ENCODE measurements at regions not wholly inside any gene's neighbourhood (a gene's known extent, or its start where the extent isn't known, plus 50 kb on each side); places are given as distances from the start of the nearest gene placed in this dataset.
A peak's percentile ranks its signal among the peaks of the same experiment; 100 is the strongest.

DNA sequence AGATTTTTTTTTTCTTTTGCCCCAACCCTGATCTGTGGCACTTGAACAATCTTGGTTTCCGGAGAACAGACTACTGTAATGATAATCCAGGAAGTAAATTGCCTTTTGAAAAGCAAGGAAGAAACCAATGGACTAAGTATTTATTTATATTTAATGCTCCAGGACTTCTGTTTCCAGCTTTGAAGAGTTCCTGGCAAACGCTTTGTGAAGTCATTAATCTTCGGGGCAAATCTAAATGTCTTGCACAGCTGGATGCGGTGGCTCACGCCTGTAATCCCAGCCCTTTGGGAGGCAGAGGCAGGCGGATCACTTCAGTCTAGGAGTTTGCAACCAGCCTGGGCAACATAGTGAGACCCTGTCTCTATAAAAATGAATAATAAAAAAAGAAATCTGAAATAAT is 135.1 kb upstream of the GATA6 start:
- Mint-ChIP-seq H3K27ac (ENCODE audit: unreplicated experiment) (no peak overlapping the region), H3K36me3 (ENCODE audit: low read depth, unreplicated experiment) (no peaks in the 10 kb centered on the region), H3K4me1 (ENCODE audit: low read depth, unreplicated experiment) (peaks cover 13% of the 10 kb centered on the region), H3K27me3 (ENCODE audit: low read depth, unreplicated experiment) (peaks cover 6% of the 10 kb centered on the region), H3K9me3 (ENCODE audit: unreplicated experiment) (peaks cover 2% of the 10 kb centered on the region), H3K4me3 (ENCODE audit: unreplicated experiment) (no peak overlapping the region)
- no peaks in the 10 kb centered on the region for H3K79me2 ChIP-seq (ENCODE audit: insufficient read depth, low read length)
- TF ChIP-seq, protein P1, sequence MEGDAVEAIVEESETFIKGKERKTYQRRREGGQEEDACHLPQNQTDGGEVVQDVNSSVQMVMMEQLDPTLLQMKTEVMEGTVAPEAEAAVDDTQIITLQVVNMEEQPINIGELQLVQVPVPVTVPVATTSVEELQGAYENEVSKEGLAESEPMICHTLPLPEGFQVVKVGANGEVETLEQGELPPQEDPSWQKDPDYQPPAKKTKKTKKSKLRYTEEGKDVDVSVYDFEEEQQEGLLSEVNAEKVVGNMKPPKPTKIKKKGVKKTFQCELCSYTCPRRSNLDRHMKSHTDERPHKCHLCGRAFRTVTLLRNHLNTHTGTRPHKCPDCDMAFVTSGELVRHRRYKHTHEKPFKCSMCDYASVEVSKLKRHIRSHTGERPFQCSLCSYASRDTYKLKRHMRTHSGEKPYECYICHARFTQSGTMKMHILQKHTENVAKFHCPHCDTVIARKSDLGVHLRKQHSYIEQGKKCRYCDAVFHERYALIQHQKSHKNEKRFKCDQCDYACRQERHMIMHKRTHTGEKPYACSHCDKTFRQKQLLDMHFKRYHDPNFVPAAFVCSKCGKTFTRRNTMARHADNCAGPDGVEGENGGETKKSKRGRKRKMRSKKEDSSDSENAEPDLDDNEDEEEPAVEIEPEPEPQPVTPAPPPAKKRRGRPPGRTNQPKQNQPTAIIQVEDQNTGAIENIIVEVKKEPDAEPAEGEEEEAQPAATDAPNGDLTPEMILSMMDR (IDR thresholded peaks at IDR 0.05; ENCODE audit: insufficient read depth, low read depth, low read length): no peak
- no peak for TF ChIP-seq EZH2 (IDR thresholded peaks at IDR 0.05; ENCODE audit: insufficient read depth, low read length)
- no peak overlapping the region for H3K4me2 ChIP-seq (ENCODE audit: low read length)
- no peaks in the 10 kb centered on the region for H3K27me3 ChIP-seq (ENCODE audit: insufficient read depth, low read length)
- no peak overlapping the region for H2AFZ ChIP-seq (ENCODE audit: low read depth, low read length)
- H3K4me1 ChIP-seq (ENCODE audit: insufficient read depth, low read length): peaks cover 16% of the 10 kb centered on the region
- H4K20me1 ChIP-seq (ENCODE audit: insufficient read depth, low read length): no peaks in the 10 kb centered on the region
- H3K9me3 ChIP-seq (ENCODE audit: insufficient read depth, low read depth, low read length): no peaks in the 10 kb centered on the region
- no peaks in the 10 kb centered on the region for H3K36me3 ChIP-seq (ENCODE audit: insufficient read depth, low read length)
- H3K27ac ChIP-seq (ENCODE audit: low read depth, low read length): no peak overlapping the region
- peak; percentile 20 for DNase-seq (ENCODE audit: low read depth)
- no peak overlapping the region for H3K4me3 ChIP-seq (ENCODE audit: insufficient read depth, low read depth, low read length)
- H3K9ac ChIP-seq (ENCODE audit: low read length): no peak overlapping the region
- no peak for FAIRE-seq

GRCh38 chr18:22040533-22040932 is 128.9 kb upstream of the GATA6 start:
- Histone ChIP-seq H3K4me2 (ENCODE audit: low read length) (no peak overlapping the region), H4K20me1 (ENCODE audit: insufficient read depth, low read length) (no peaks in the 10 kb centered on the region), H3K36me3 (ENCODE audit: insufficient read depth, low read length) (no peaks in the 10 kb centered on the region), H3K79me2 (ENCODE audit: insufficient read depth, low read length) (no peaks in the 10 kb centered on the region), H3K27me3 (ENCODE audit: insufficient read depth, low read length) (peaks cover 6% of the 10 kb centered on the region), H3K9me3 (ENCODE audit: insufficient read depth, low read depth, low read length) (no peaks in the 10 kb centered on the region), H3K9ac (ENCODE audit: low read length) (no peak overlapping the region), H2AFZ (ENCODE audit: low read depth, low read length) (no peak overlapping the region), H3K4me3 (ENCODE audit: insufficient read depth, low read depth, low read length) (no peak overlapping the region), H3K4me1 (ENCODE audit: insufficient read depth, low read length) (no peaks in the 10 kb centered on the region), H3K27ac (ENCODE audit: low read depth, low read length) (no peak overlapping the region)
- H3K9me3 Mint-ChIP-seq (ENCODE audit: unreplicated experiment): peaks cover 2% of the 10 kb centered on the region
- no peak for DNase-seq (ENCODE audit: low read depth)
- no peaks in the 10 kb centered on the region for H3K36me3 Mint-ChIP-seq (ENCODE audit: low read depth, unreplicated experiment)
- no peak for FAIRE-seq
- H3K27me3 Mint-ChIP-seq (ENCODE audit: low read depth, unreplicated experiment): peaks cover 35% of the 10 kb centered on the region
- H3K4me1 Mint-ChIP-seq (ENCODE audit: low read depth, unreplicated experiment): no peaks in the 10 kb centered on the region
- TF ChIP-seq, protein P1 (IDR thresholded peaks at IDR 0.05; ENCODE audit: insufficient read depth, low read depth, low read length): no peak
- TF ChIP-seq EZH2 (IDR thresholded peaks at IDR 0.05; ENCODE audit: insufficient read depth, low read length): no peak
- no peak overlapping the region for H3K4me3 Mint-ChIP-seq (ENCODE audit: unreplicated experiment)
- H3K27ac Mint-ChIP-seq (ENCODE audit: unreplicated experiment): no peak overlapping the region

DNA sequence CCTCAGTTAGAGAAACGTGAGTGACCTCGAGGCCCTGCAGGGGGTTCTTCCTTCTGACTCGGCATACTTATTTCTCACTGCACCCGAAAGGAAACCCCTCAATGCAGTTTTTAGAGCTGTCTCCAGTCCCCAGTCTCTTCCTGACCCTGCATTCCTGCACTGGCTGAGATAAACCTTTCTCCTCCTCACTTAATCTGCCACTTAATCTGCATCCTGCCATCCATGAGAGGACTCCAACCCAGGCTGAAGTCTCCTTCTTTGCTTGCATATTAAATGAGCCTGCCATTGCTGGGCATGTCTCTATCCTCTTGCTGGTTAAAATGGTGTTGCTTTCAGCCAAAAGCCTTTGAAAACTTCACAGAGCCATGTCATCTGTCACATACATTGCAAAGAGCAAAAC is 125.6 kb upstream of the GATA6 start:
- Histone ChIP-seq H2AFZ (ENCODE audit: low read depth, low read length) (no peak overlapping the region), H3K4me2 (ENCODE audit: low read length) (no peak overlapping the region), H3K27ac (ENCODE audit: low read depth, low read length) (no peak overlapping the region), H3K4me3 (ENCODE audit: insufficient read depth, low read depth, low read length) (no peak overlapping the region), H3K36me3 (ENCODE audit: insufficient read depth, low read length) (no peaks in the 10 kb centered on the region), H3K79me2 (ENCODE audit: insufficient read depth, low read length) (no peaks in the 10 kb centered on the region), H4K20me1 (ENCODE audit: insufficient read depth, low read length) (no peaks in the 10 kb centered on the region), H3K27me3 (ENCODE audit: insufficient read depth, low read length) (peaks cover 6% of the 10 kb centered on the region), H3K9me3 (ENCODE audit: insufficient read depth, low read depth, low read length) (no peaks in the 10 kb centered on the region), H3K4me1 (ENCODE audit: insufficient read depth, low read length) (no peaks in the 10 kb centered on the region), H3K9ac (ENCODE audit: low read length) (no peak overlapping the region)
- Mint-ChIP-seq H3K27me3 (ENCODE audit: low read depth, unreplicated experiment) (peaks cover 48% of the 10 kb centered on the region), H3K36me3 (ENCODE audit: low read depth, unreplicated experiment) (no peaks in the 10 kb centered on the region), H3K4me1 (ENCODE audit: low read depth, unreplicated experiment) (no peaks in the 10 kb centered on the region), H3K9me3 (ENCODE audit: unreplicated experiment) (peaks cover 2% of the 10 kb centered on the region), H3K27ac (ENCODE audit: unreplicated experiment) (no peak overlapping the region), H3K4me3 (ENCODE audit: unreplicated experiment) (no peak overlapping the region)
- no peak for TF ChIP-seq EZH2 (IDR thresholded peaks at IDR 0.05; ENCODE audit: insufficient read depth, low read length)
- DNase-seq (ENCODE audit: low read depth): no peak
- no peak for FAIRE-seq

Measured in astrocyte (in vitro differentiated cells and primary cell).